DND-41 (cell line): ENCODE measurements at regions not wholly inside any gene's neighbourhood (a gene's known extent, or its start where the extent isn't known, plus 50 kb on each side); places are given as distances from the start of the nearest gene placed in this dataset.

Experiments used
- ATAC-seq: fragments of 200-7000 bp; cut with Tn5 transposase; 3 replicates; pipeline ENCODE4 v1.9.1; 2021; ENCODE audit warnings: low read depth; ENCODE audit not compliant: insufficient read depth
- DNase-seq: peaks from one replicate; pipeline ENCODE4 v3.0.0-alpha.2; 2020
- H2AFZ ChIP-seq: 2 replicates; pipeline ENCODE4 v1.6.0; 2012; ENCODE audit warnings: low read depth, low read length
- H3K27ac ChIP-seq: 2 replicates; pipeline ENCODE4 v1.5.1; 2012; ENCODE audit warnings: low read length, inconsistent platforms
- H3K27me3 ChIP-seq: fragments of 200-600 bp; sonication (generic); 2 replicates; pipeline ENCODE4 v1.6.0; 2012; ENCODE audit warnings: low read length, mild to moderate bottlenecking, inconsistent platforms; ENCODE audit not compliant: insufficient read depth, poor library complexity
- H3K36me3 ChIP-seq: 2 replicates; pipeline ENCODE4 v1.5.1; 2012; ENCODE audit warnings: low read length, inconsistent platforms; ENCODE audit not compliant: insufficient read depth
- H3K4me1 ChIP-seq: 2 replicates; pipeline ENCODE4 v1.5.1; 2012; ENCODE audit warnings: mild to moderate bottlenecking, low read length; ENCODE audit not compliant: insufficient read depth
- H3K4me2 ChIP-seq: 2 replicates; pipeline ENCODE4 v1.6.0; 2012; ENCODE audit warnings: mild to moderate bottlenecking, moderate library complexity, low read length, inconsistent platforms; ENCODE audit not compliant: insufficient read depth
- H3K4me3 ChIP-seq, 2 experiments: fragments of 200-600 bp in 1 of 2; shearing (Covaris generic) in 1 of 2; 2 replicates each; pipeline ENCODE4 v1.5.1; 2012 to 2016; ENCODE audit warnings: inconsistent platforms in 2 of 2, low read length in 2 of 2, mild to moderate bottlenecking in 2 of 2, low read depth in 1 of 2, moderate library complexity in 1 of 2
- H3K79me2 ChIP-seq: 2 replicates; pipeline ENCODE4 v1.6.0; 2012; ENCODE audit warnings: low read length, inconsistent platforms; ENCODE audit not compliant: insufficient read depth
- H3K9ac ChIP-seq: 2 replicates; pipeline ENCODE4 v1.6.0; 2012; ENCODE audit warnings: low read depth, mild to moderate bottlenecking, inconsistent platforms, low read length, moderate library complexity
- H3K9me3 ChIP-seq: 2 replicates; pipeline ENCODE4 v1.5.1; 2012; ENCODE audit warnings: low read length, moderate library complexity, mild to moderate bottlenecking, inconsistent platforms; ENCODE audit not compliant: insufficient read depth, severe bottlenecking
- H4K20me1 ChIP-seq: 2 replicates; pipeline ENCODE4 v1.6.0; 2012; ENCODE audit warnings: low read length; ENCODE audit not compliant: insufficient read depth
- CTCF ChIP-seq: IDR thresholded peaks from 2 replicates; pipeline ENCODE4 v1.5.1; 2012; ENCODE audit warnings: borderline replicate concordance, low read length, moderate library complexity, mild to moderate bottlenecking; ENCODE audit not compliant: poor library complexity, severe bottlenecking; ENCODE audit errors: extremely low read depth
- EZH2 ChIP-seq: IDR thresholded peaks from 3 replicates; pipeline ENCODE4 v1.6.1; 2012; ENCODE audit warnings: borderline replicate concordance, low read depth, mild to moderate bottlenecking, moderate library complexity, low read length, inconsistent platforms; ENCODE audit not compliant: severe bottlenecking

- Histone ChIP-seq H3K27ac (peak overlapping the region; percentile 25; the same call in 1 of the 2 replicates), H3K79me2 (peaks cover 38% of the 10 kb centered on the region), H3K9me3 (no peaks in the 10 kb centered on the region), H3K4me3 (no peak overlapping the region), H3K27me3 (no peaks in the 10 kb centered on the region), H4K20me1 (no peaks in the 10 kb centered on the region), H3K4me2 (no peak overlapping the region), H3K4me1 (peaks cover 49% of the 10 kb centered on the region), H2AFZ (no peak overlapping the region), H3K9ac (no peak overlapping the region), H3K36me3 (peaks cover 3% of the 10 kb centered on the region; the same call in 1 of the 2 replicates)
- DNase-seq = no peak
- TF ChIP-seq EZH2 = no peak
- TF ChIP-seq CTCF = no peak
- ATAC-seq = no peak
Observed at GRCh38 chr14:100399052-100399849, 76.1 kb downstream of the SLC25A47 start.

- DNase-seq (no peak), ATAC-seq (no peak)
- no peaks in the 10 kb centered on the region for H3K9me3 ChIP-seq
- H3K27me3 ChIP-seq = no peaks in the 10 kb centered on the region
- H2AFZ ChIP-seq = no peak overlapping the region
- H3K36me3 ChIP-seq = peaks cover 3% of the 10 kb centered on the region; the same call in 1 of the 2 replicates
- H3K9ac ChIP-seq = no peak overlapping the region
- peak overlapping the region; percentile 51; the same call in 1 of the 2 replicates for H3K27ac ChIP-seq
- no peaks in the 10 kb centered on the region for H4K20me1 ChIP-seq
- TF ChIP-seq EZH2 (no peak), CTCF (no peak)
- H3K79me2 ChIP-seq = peaks cover 37% of the 10 kb centered on the region
- H3K4me3 ChIP-seq = no peak overlapping the region
- peaks cover 58% of the 10 kb centered on the region for H3K4me1 ChIP-seq
- no peak overlapping the region for H3K4me2 ChIP-seq
Observed at GRCh38 chr14:100400115-100400514, 77.0 kb downstream of the SLC25A47 start.

GRCh38 chr14:100401031-100401692 is 78.0 kb downstream of the SLC25A47 start:
- no peak overlapping the region for H2AFZ ChIP-seq
- peaks cover 3% of the 10 kb centered on the region for H3K36me3 ChIP-seq
- H3K4me1 ChIP-seq = peaks cover 68% of the 10 kb centered on the region
- H3K9me3 ChIP-seq = no peaks in the 10 kb centered on the region
- 0 out of 2 replicates have a peak overlapping the region, but pooled peaks have one; percentile 24 for H3K9ac ChIP-seq
- no peak for TF ChIP-seq CTCF
- TF ChIP-seq EZH2 = no peak
- DNase-seq = no peak
- no peak overlapping the region for H3K4me2 ChIP-seq
- H3K79me2 ChIP-seq = peaks cover 31% of the 10 kb centered on the region
- no peaks in the 10 kb centered on the region for H3K27me3 ChIP-seq
- no peaks in the 10 kb centered on the region for H4K20me1 ChIP-seq
- no peak overlapping the region for H3K4me3 ChIP-seq
- H3K27ac ChIP-seq = peak overlapping the region; percentile 41
- no peak for ATAC-seq
